B cell (primary cell): ENCODE measurements at regions not wholly inside any gene's neighbourhood (a gene's known extent, or its start where the extent isn't known, plus 50 kb on each side); places are given as distances from the start of the nearest gene placed in this dataset.

Source experiments
- EZH2 ChIP-seq: IDR thresholded peaks from 2 replicates; pipeline ENCODE4 v1.6.1; 2012; ENCODE audit warnings: borderline replicate concordance, low read depth, mild to moderate bottlenecking, moderate library complexity, low read length; ENCODE audit not compliant: insufficient read depth, poor library complexity, severe bottlenecking
- TF ChIP-seq, protein P1 (sequence below): fragments of 200-600 bp; IDR thresholded peaks from one replicate; pipeline ENCODE4 v1.8.0; 2022; ENCODE audit warnings: antibody characterized with exemption, mild to moderate bottlenecking

DNA sequence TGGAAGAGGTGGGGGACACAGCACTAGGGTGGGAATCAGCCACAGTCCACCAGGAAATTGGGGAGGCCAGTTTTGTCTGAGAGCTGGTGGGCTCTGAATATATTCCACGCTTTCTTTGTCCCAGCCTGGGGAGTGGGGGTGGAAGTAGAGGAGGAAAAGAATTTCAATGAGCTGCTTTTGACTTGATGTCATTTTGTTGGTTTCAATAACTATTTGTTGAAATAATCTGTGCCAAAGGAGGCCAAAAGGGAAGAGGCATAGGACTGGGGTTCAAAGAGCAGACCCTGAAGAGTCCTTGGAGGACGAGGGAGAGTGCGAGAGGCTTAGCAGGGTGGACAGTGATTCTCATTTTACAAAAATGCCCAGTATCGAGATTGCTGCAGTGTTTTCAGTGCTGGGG is 262.3 kb downstream of the SHQ1 start:
- TF ChIP-seq, protein P1, sequence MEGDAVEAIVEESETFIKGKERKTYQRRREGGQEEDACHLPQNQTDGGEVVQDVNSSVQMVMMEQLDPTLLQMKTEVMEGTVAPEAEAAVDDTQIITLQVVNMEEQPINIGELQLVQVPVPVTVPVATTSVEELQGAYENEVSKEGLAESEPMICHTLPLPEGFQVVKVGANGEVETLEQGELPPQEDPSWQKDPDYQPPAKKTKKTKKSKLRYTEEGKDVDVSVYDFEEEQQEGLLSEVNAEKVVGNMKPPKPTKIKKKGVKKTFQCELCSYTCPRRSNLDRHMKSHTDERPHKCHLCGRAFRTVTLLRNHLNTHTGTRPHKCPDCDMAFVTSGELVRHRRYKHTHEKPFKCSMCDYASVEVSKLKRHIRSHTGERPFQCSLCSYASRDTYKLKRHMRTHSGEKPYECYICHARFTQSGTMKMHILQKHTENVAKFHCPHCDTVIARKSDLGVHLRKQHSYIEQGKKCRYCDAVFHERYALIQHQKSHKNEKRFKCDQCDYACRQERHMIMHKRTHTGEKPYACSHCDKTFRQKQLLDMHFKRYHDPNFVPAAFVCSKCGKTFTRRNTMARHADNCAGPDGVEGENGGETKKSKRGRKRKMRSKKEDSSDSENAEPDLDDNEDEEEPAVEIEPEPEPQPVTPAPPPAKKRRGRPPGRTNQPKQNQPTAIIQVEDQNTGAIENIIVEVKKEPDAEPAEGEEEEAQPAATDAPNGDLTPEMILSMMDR = no peak
- TF ChIP-seq EZH2 = no peak
